Breast epithelium (tissue), 3 donors: ENCODE measurements at regions not wholly inside any gene's neighbourhood (a gene's known extent, or its start where the extent isn't known, plus 50 kb on each side); places are given as distances from the start of the nearest gene placed in this dataset.

Source experiments
- POLR2AphosphoS5 ChIP-seq, 3 donors: sonication (generic); formaldehyde crosslinking; IDR thresholded peaks; one replicate each; pipeline ENCODE4 v1.6.1; 2017; ENCODE audit warnings: antibody characterized with exemption in 3 of 3
- TF ChIP-seq, protein P1 (sequence below), 3 donors: fragments of 450-650 bp; IDR thresholded peaks; one replicate each; pipeline ENCODE4 v1.5.1; 2016 to 2017; ENCODE audit warnings: antibody characterized with exemption in 3 of 3, mild to moderate bottlenecking in 3 of 3, moderate library complexity in 3 of 3

GRCh38 chr4:20575486-20575885, 124.8 kb upstream of the PACRGL start:
- TF ChIP-seq, protein P1, sequence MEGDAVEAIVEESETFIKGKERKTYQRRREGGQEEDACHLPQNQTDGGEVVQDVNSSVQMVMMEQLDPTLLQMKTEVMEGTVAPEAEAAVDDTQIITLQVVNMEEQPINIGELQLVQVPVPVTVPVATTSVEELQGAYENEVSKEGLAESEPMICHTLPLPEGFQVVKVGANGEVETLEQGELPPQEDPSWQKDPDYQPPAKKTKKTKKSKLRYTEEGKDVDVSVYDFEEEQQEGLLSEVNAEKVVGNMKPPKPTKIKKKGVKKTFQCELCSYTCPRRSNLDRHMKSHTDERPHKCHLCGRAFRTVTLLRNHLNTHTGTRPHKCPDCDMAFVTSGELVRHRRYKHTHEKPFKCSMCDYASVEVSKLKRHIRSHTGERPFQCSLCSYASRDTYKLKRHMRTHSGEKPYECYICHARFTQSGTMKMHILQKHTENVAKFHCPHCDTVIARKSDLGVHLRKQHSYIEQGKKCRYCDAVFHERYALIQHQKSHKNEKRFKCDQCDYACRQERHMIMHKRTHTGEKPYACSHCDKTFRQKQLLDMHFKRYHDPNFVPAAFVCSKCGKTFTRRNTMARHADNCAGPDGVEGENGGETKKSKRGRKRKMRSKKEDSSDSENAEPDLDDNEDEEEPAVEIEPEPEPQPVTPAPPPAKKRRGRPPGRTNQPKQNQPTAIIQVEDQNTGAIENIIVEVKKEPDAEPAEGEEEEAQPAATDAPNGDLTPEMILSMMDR (IDR thresholded peaks at IDR 0.05) = no peak
- no peak for TF ChIP-seq POLR2AphosphoS5 (IDR thresholded peaks at IDR 0.05)
